ENCODE measurements at regions not wholly inside any gene's neighbourhood (a gene's known extent, or its start where the extent isn't known, plus 50 kb on each side); places are given as distances from the start of the nearest gene placed in this dataset.

DNA sequence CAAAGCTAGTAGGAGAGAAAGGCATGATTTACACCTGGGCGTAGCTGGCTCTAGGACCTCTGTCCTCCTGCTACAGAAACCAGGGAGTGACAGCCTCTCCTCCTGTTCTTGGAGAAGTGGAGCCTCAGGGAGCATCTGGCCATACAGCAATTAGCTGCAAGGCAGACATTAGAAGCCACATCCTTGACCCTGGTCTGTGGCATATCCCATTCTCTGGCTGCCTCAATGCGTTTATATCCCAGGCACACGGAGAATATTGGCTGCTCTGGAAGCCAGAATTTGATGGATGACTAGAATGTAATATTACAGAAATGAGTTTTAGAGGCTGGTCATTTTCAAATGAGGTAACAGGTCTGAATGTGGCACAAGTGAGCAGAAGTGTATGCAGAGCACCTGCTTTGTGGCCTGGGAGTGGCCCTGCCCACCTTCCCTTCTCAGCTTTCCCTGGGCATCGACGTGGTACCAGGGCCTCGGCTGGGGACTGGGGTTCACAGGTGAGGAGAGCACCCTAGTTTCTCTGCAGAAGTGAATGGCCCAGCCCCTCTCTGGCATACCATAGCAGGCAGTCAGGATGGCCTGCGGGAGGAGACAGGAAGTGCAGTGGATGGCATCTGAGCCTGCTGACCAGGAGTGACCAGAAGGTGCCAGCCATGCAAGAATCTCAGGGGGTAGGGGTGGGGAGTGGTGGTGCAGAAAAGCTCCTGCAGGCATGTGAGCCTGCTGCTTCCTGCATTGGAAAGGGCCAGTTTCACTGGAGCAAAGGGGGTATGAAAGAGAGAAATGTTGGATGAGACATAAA, 367.2 kb upstream of the ZNF32 start:
- TF ChIP-seq TAF1 (IDR thresholded peaks at IDR 0.05; ENCODE audit: borderline replicate concordance, low read depth, low read length) (no peak), POLR2A (IDR thresholded peaks at IDR 0.05; ENCODE audit: low read depth, low read length) (no peak), POLR2AphosphoS5 (IDR thresholded peaks at IDR 0.05; ENCODE audit: low read depth, low read length) (no peak)

All from GM12892 (cell line).